Epithelial cell of esophagus (primary cell): ENCODE measurements at regions not wholly inside any gene's neighbourhood (a gene's known extent, or its start where the extent isn't known, plus 50 kb on each side); places are given as distances from the start of the nearest gene placed in this dataset.

Experiments used
- DNase-seq: peaks from one replicate; pipeline ENCODE4 v3.0.0; 2010; ENCODE audit warnings: low read depth
- H3K4me3 ChIP-seq: 2 replicates; pipeline ENCODE4 v1.5.1; 2011; ENCODE audit warnings: mild to moderate bottlenecking, low read length, control low read depth
- TF ChIP-seq, protein P1 (sequence below): IDR thresholded peaks from 2 replicates; pipeline ENCODE4 v1.5.1; 2011; ENCODE audit warnings: low read depth, mild to moderate bottlenecking, low read length, control low read depth, inconsistent platforms; ENCODE audit not compliant: insufficient read depth; ENCODE audit errors: missing control alignments

DNA sequence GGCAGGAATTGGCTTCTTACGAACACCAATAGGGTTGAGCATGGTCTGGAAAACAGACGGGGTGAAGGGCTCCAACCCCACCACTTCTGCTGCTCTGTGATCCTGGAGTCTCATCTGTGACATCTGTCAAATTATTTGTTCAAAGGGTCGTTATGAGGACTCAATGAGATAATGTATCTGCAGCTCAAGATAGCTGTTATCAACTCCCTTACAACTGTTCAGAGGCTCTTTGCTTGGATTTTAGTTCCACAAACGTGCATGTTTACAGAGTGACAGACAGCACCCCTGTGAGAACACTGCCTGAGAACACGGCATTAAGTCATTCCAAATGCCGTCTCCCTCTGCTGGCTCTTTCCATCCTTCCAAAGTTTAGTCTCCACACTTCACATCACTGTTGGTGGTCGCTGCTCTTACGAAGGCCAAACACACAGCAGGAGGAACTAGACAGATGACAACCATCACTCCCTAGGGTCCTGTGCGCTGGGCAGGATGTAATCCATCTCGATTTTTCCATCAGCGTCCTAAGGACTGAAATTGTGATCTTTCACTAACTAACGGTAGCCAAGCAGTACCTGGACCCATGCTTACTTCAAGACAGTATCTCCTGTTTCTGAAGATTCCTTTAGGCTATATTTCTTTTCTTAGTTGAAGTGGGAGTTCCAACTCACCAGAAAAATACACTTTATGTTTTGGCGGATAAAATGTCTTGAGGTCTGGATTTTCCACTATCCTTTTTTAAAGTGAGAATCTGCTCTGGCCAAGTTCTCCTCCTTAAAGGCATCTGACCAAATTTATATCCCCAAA, 220.3 kb downstream of the ANAPC1 start:
- no peak for DNase-seq
- H3K4me3 ChIP-seq = no peak overlapping the region
- TF ChIP-seq, protein P1, sequence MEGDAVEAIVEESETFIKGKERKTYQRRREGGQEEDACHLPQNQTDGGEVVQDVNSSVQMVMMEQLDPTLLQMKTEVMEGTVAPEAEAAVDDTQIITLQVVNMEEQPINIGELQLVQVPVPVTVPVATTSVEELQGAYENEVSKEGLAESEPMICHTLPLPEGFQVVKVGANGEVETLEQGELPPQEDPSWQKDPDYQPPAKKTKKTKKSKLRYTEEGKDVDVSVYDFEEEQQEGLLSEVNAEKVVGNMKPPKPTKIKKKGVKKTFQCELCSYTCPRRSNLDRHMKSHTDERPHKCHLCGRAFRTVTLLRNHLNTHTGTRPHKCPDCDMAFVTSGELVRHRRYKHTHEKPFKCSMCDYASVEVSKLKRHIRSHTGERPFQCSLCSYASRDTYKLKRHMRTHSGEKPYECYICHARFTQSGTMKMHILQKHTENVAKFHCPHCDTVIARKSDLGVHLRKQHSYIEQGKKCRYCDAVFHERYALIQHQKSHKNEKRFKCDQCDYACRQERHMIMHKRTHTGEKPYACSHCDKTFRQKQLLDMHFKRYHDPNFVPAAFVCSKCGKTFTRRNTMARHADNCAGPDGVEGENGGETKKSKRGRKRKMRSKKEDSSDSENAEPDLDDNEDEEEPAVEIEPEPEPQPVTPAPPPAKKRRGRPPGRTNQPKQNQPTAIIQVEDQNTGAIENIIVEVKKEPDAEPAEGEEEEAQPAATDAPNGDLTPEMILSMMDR = peak; percentile 11

- no peak overlapping the region for H3K4me3 ChIP-seq
- TF ChIP-seq, protein P1 = no peak
- no peak for DNase-seq
Observed at GRCh38 chr2:111664275-111664850, 219.6 kb downstream of the ANAPC1 start.

DNA sequence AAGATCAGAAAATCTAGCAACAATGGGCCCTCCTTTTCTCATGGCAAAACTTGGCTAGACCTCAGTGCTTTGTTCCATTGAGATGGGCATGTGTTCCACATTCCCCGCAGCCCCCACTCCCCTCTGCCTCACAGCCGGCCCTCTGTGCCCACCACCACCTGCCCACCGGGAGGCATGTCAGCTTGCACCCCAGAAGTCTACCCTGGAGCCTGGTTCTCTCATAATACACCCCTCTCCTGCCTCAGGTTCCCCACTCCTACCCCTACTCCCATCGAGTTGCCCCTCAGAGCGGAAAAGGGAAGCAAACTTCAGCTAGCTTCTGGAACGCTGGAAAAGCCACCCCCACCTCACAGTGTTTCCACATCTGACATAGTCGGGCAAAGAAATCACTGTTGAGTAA, 219.0 kb downstream of the ANAPC1 start:
- TF ChIP-seq, protein P1 = no peak
- DNase-seq = no peak
- H3K4me3 ChIP-seq = no peak overlapping the region

DNA sequence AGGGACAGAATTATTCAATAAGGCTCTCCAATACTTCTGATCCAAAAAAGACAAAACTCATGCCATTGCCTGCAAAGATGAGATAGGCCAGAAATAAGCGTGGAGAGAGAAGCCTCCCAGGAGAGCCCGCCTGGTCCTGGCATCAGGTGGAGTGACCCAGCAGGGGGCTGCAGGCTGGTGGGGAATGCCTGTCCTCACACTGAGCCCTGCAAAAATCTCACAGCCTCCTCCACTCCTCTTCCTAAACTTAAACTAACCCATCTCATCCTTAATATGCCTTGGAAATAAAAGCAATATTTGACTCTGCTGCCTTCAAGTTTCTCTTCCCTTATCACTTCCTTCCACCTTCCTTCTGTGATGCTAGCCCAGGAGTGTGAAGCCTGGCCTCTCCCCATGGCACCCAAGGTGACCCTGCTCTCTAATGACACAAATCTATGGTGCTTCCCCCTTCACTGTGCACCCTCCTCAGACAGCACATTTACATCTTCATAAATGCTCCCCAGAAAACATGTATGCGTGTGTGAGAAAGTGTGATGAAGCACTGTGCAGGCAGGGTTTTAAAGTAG, 218.4 kb downstream of the ANAPC1 start:
- TF ChIP-seq, protein P1 = no peak

DNA sequence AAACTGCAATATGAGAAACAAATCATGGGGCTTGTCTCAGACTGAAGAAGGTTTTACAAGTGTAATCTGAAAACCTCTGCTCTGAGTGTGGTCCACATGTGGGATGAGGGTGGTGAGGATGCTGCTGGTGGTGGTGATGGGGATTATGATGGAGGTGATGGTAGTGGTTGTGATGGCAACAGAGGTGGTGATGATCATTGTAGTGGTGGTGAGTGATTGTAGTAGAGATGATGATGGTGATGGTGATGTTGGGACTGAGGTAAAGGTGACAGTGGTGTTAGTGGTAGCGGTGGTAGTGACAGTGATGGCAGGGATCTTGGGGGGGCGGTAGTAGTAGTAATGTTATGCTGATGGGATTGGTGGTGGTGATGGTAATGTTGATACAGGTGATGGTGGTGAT, 217.8 kb downstream of the ANAPC1 start:
- TF ChIP-seq, protein P1 = no peak
- DNase-seq = no peak

More for the DNA sequence above, 218.4 kb downstream of the ANAPC1 start:
- no peak for DNase-seq
- H3K4me3 ChIP-seq = no peak overlapping the region

DNA sequence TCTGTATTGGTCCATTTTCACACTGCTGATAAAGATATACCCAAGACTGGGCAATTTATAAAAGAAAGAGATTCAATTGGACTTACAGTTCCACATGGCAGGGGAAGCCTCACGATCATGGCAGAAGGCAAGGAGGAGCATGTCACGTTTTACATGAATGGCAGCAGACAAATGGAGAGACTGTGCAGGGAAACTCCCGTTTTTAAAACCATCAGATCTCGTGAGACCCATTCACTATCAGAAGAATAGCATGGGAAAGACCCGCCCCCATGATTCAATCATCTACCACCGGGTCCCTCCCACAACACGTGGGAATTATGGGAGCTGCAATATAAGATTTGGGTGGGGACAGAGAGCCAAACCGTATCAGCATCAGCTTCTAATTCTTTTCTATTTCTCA, 217.0 kb downstream of the ANAPC1 start:
- DNase-seq = no peak
- no peak overlapping the region for H3K4me3 ChIP-seq
- TF ChIP-seq, protein P1 = no peak

More for the DNA sequence above, 217.8 kb downstream of the ANAPC1 start:
- H3K4me3 ChIP-seq = no peak overlapping the region
